ENCODE measurements at regions not wholly inside any gene's neighbourhood (a gene's known extent, or its start where the extent isn't known, plus 50 kb on each side); places are given as distances from the start of the nearest gene placed in this dataset.

- no peak for DNase-seq
Observed at GRCh38 chr5:128904805-128905567, 60.3 kb upstream of the SLC27A6 start.

GRCh38 chr5:128905568-128906110 is 59.6 kb upstream of the SLC27A6 start:
- DNase-seq, result peak; percentile 81

DNA sequence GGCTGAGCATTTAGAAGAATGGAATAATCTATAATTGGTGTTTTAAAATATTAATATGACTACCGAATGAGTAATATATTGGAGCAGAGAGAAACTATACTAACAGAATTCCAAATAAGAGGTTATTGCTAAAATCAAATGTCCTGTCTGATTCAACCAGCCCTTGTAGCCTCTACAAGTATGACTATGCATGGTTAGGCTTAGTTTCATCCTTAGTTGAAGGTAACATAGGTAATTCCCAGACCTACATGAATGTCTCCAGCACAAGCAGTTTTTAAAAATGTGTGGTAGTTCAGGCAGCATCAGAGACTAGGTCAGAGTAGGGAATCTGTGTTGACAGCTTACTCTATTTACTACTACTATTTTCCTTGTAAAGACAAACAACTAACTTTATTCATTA is 51.7 kb upstream of the SLC27A6 start:
- DNase-seq, result no peak
